Glomerular endothelial cell (primary cell): ENCODE measurements at regions not wholly inside any gene's neighbourhood (a gene's known extent, or its start where the extent isn't known, plus 50 kb on each side); places are given as distances from the start of the nearest gene placed in this dataset.
A peak's percentile ranks its signal among the peaks of the same experiment; 100 is the strongest.
"Not testable (repeated sequence)": the region's sequence is repeated elsewhere in the genome, so short reads cannot be mapped to it uniquely, and the experiment has no call there.

Experiments
- DNase-seq: peaks from one replicate; pipeline ENCODE4 v3.0.0-alpha.2; 2011; ENCODE audit warnings: low read depth, low spot score; ENCODE audit errors: extremely low read depth

DNA sequence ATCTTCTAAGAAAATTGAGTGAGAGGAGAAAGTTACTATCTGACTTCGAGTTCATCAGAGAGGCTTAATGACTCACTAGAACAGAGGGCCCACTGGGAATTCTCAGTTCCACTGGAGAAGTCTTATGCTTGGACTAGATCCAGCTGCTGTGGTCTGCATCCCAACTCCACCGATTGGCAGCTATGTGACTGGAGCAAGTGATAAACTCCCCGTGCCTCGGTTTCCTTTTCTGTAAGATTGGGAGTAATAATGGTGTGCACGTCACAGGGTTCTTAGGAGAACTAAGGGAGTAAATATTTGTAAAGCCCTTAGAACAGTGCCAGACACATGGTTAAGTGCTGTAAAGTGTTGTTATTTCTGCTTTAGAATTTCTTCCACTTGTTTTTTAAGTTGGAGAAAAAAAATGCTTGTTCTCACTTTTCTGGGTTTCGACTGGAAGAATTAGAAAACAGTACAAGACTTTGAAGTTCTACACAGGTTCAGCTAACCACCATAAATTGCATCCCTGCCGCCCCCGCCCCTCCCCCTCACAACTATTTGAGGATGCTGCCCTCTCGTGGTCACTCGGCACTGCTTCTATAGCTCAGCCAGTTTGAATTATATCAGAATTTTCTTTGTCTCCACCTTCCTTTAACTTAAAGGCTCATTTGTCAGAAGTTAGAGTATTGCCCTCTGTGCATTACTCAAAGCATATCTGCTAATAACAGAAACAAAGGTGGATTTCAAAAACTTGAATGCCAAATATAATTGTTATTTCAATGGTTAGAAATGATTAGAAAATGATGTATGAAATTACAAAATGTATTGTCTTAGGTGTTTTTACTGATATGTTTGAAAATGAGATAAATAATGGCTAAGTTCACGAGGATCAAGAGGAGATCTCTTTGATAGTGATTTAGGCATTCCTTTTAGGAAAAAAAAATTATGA is 95.0 kb upstream of the IFNGR1 start:
- peak; percentile 34 for DNase-seq

DNA sequence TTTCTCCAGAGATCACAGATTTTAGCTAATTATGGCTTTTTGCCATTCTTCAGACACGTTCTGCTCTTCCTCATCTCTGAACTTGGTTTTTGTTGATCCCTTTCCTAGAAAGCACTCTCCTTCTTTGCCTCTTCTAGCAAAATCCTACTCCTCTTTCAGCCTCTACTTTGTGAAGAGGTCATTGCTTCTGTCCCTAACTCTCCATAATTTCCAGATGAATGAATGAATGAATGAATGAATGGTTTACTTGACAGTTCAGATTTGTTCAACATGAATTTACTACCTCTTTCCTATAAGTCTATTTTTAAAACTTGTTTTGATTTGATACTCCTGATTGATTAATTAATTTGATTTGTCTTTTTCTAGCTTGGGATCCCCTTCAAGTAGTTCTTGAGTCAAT is 94.0 kb upstream of the IFNGR1 start:
- DNase-seq, result no peak

DNA sequence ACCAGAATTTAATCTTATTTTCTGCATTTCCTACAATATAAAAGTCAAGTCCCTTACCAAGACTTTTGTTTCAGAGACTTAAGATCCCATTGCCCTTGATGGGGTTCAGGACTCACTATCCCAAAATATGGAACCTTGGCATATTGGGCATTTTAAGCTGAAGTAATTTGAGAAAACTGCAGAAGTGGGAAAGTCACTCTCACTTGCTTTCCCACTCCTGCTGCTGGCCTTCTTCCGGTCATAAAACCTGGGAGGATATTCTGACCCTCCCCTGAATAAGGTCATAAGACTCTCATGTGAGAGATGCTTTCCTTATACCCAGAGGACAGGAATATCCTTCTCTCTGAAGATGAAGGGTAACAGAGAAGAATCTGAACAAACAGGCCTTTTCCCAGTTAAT is 92.8 kb upstream of the IFNGR1 start:
- DNase-seq, result no peak

DNA sequence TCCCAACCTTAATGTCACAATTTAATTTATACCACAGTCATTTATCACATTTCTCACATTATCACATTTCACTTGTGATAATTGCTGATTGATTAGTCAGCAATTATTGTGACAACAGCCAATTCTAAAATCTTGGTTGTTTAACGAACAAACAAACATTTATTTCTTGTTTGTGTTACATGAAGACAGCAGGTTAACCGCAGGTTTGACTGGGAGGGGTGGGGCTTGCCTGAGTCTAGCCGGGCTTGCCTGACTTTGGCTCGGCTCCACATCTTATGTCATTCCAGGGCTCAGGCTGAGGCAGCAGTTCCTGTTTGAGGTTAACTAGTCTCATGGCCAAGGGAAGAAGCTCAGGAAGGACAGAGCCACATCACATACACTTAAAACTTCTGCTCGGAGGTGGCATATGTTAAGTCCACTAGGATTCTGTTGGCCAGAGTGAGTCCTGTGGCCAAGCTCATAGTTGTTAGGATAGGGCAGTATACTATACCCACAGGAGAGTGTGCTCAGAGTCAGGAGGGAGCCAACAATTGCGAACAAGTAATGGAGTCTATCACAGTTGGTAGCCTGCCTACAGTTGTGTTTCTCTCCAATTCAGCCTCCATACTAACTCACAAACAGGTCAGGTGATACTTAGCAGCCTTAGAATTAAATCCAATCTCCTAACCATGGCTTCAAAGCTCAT is 90.0 kb upstream of the IFNGR1 start:
- no peak for DNase-seq

DNA sequence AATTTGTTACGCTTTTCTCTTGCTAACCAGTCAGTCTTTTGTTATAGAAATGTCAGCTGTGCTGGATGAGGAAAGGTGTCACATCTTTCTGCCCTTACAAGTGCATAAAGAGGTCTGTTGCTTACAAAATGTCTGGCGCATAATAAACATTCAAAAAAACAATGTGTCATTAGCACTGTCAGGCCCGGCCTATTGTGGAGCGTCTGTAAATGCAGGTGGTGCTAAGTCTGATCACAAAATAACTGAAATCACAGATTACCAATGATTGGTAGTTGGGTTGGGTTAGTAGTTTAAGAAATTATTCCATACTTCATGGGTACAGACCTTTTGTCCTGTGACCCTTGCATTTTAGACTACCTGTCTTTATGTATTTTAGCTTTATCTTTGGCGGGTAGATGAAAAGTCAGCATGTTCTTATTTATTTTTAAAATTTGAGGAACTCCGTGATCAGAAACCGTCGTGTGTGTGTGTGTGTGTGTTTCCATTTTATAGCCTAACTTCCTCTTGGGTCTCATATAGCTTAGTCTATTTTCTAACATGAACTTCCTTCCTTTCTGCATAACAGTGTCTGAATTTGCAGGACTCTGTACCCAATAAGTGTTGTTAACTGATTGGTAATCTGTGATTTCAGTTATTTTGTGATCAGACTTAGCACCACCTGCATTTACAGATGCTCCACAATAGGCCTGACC is 88.1 kb upstream of the IFNGR1 start:
- DNase-seq, result no peak

DNA sequence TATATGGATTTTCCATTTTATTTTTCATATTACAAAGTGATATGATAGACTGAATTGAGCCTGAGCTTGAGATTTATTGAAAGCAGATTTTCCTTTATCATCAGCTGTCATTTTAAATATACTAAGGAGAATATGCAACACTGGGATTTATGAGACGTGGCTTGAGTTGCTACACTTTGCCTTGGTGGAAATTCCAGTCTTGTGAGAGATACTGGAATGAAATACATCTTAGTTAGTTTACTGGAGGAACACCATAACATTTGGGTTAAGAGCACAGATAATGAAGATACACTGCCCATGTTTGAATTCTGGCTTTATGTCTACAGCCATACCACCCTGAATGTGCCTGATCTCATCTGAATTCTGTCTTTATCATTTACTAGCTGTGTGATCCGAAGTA is 86.5 kb upstream of the IFNGR1 start:
- DNase-seq, result no peak

DNA sequence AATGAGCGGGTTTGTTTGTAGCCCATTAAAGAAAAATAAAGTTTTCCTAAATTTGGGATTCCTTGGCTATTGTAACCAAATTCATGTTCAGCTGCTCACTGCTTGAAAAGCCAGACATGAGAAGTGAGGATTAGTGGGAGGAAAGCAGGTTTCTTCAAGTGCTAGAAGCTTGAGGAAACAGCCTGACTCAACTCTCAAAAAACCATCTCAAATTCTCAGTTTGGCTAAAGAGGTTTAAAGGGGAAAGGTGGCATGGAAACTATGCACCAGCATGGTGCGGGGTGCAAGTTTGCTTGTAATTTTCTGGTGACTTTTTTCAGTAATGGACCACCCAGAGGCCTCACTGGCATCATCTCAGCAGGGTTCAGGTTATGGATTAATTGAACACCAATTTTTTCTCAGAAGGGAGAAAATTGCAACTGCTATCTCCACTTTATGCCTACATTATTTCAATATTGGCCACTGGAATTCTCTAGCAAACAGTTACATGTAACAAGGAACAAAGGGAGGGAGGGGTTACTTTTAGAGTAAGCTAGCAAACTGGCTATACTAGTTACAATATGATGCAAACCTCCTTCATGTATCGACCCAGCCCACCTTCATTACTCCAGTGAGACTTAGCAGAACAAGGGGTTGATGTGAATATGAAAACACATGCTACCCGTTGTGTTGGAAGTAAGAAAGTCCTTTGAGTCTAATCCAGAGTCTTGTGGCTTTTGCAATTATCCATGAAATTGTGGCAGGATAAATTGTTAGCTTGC is 85.0 kb upstream of the IFNGR1 start:
- no peak for DNase-seq

DNA sequence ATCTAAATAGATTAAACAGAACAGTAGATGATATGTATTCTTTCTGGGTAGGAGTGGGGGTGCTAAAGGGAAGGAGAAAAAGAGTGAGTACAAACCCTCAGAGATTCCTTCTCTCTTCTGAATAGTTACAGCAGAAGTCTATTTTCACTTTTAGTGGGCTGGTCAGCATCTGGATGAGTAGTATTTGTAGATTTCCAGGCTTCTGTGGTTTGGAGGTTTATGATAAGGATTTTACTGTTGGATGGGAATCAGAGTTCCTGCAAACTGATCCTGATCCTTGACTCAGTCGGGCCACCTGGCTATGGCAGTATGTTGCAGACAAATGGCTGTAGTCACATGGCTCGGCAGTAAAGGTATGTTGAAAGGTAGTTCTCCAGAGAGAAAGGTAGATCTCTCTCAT is 84.3 kb upstream of the IFNGR1 start:
- no peak for DNase-seq

DNA sequence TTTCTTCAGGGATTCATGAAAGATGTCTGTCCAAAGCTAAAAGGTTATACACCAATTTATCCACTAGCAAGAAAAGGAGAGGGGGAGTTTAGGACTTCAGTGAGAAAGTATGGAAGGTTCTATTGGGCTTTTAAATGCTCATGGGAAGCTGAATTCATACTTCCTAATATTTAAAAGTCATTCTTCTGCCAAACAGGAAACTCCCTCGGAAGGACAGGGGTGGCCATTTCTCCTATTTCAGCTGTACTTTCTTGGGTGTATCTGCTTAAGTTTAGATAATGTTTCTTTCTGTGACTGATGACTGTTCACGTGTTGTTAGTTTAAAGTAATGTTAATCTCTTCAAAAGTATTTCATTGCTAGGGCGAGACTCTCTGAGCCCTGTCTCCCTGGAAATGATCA is 80.5 kb upstream of the IFNGR1 start:
- no peak for DNase-seq

DNA sequence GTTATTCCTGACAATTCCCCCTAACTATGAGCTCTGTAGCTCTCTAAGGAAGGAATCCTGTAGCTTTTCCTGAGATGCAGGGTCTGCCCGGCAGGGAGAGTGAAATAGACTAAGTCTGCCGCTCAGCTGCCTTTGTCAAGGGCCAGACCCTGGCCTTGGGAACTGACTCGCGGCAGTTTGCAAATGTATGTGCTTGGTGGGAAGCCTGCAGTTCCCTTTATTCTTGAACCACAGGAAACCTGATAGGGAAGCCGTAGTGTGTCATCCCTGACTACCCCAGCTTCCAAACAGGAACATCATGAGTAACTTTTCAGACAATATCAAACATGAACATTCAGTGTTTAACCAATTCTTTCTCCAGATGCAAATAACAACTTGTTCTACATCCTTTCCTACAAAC is 78.7 kb upstream of the IFNGR1 start:
- DNase-seq, result peak; percentile 41

DNA sequence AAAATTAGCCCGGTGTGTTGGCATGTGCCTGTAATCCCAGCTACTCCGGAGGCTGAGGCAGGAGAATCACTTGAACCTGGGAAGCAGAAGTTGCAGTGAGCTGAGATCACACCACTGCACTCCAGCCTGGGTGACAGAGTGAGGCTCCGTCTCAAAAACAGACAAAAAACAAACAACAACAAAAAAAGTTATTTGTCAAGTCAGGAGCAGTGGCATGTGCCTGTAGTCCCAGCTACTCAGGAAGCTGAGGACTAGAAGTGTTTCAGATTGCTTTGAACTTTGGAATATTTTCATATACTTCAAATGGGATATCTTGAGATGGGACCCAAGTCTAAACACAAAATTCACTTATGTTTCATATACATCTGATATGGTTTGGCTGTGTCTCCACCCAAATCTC is 73.1 kb upstream of the IFNGR1 start:
- DNase-seq, result not testable (repeated sequence)

DNA sequence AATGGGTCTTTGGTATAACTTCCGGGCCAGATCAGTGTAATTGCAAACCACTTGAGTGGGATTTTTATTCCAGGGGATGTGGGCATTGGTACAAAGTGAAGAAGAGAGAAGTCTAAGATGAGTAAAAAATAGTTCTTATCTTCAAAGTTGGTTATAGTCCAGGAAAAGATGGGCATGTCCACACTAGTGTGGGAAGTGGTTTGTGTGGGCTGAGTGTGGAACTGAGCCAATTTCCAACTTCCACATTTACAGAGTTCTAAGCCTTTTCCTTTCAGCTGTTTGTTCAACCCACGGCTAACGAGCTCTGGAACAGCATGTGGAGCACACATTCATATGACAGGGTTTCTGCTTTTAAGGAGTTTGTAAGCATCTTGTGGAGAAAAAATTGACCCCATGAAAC is 72.3 kb upstream of the IFNGR1 start:
- no peak for DNase-seq

DNA sequence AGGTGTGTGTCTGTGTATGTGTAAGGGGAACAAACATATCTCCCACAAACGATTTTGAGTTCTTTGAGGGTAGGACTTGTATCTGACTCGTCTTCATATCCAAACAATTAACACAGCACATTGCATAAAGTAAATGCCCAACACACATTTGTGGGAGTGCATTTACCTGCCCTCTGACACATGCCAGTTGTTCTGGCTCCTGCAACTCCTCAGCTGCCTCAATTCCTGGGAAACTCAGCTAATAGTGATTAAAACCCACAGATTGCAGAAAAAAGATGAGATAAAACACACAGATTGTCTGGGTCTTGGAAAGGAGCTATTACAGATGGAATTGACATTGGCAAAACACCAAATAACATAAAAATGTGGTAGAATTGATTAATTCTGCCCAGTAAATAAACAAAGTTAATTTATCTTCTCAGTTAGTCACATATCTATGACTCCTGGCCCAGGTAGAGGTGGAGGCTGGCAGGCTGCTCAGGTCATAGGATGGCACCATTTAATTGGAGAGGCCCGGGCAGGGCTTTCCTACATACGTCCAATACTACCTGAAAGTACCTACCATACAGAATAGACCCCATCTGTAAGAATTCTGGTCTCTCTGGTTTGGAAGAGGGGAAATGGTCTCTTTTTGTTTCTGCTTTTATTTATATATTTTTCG is 71.5 kb upstream of the IFNGR1 start:
- DNase-seq, result no peak

DNA sequence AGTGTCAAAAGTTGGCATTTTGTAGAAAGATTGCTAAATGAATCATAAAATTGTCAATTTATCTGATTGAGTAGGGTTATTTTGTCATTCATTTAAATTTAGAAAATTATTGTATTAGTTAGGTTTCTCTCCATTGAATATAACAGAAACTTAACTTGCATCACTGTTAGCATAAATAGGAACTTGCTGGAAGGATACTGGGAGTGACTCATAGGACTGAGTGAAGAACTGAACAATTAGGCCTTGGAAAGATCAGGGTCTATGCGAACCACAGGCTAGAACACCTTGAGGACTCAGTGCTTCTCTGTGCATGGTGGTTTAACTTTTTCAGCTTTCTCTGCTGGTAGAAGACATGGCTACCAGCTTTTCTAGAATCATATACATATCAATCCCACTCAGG is 67.7 kb upstream of the IFNGR1 start:
- no peak for DNase-seq

DNA sequence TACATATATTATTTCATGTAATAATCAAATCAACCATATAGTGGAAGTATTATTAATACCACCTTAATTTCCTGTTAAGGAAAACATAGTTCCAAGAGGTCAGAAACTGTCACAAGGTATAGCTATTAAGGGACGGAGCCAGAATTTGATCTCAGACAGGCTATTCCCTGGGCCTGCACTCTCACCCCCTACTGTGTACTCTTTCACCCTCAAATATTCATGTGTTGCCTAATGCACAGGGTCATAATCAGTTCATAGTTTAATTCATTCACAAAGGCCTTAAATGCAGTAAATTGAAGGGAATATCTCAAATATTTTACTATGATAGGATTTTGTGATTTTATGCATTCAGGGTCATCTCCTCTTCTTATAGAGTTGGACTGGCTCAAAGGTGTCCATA is 67.2 kb upstream of the IFNGR1 start:
- DNase-seq, result no peak

DNA sequence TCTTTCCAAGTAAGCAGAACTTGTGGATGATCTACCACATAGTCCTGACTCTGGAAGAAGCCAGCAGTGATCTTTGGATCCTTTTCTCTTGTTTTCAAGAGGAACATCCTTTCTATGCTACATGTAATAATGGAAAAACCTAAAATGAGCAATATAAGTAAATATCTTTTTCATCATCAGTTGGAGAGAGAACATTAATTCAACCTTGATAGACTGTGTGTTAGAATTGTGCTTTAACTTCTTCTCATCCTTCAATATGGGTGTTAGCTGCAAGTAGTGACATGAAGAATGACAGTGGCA is 65.6 kb upstream of the IFNGR1 start:
- DNase-seq, result no peak

DNA sequence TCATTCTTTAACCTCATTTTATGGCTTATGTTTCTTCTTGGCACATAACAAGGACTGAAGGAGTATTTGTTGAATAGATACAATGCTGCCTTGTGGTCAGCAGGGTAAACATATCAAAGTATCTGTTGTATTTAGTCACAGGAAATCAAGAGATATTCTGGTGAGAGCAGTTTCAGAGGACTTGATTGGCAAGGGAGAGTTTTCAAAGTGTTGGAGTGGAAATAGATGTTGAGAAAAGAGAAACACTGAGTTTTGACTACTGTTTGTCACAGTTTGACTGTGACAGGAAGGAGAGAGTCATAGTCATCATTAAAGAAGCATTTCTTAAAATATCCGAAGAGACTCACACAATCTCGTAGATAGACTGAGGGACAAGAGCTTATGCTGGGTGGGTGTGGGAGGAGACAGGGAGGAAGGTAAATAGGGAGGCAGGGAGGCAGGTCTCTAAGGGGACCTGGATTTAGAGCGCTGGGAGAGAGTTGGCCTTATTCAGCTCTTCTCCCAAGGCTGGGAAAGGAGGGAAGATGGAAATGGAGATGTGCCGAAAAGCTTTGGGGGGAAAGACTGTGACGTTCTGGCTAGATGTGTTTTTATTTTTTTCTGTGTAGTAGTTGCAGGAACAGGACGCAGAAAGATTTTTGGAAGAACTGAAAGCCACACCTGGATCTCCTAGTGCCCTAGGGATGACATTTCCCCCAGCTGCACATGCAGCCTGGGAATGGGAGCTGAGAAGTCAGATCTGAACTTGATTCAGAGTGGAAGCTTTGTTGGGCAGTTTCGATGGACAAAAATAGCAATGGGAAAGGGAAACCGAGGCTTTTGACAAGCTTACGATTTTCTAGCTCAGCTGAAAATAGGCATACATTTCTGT is 65.0 kb upstream of the IFNGR1 start:
- DNase-seq, result no peak

DNA sequence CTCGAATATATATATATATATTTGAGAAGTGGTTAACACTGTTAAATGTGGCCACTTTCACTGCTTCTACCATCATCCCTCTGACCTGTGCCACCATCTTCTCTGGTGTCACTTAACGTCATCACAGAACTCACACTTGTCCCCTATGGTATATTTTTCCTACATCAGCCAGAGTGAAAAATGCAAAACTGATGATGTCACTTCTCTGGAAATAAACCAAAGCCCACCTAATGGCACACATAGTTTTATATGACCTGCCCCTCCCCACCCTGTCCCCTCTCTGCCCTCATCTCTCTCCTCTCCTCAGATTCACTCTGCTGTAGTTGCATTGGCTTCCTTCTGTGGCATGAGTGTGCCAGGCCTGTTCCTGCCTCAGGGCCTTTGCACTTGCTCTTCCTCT is 63.9 kb upstream of the IFNGR1 start:
- DNase-seq, result no peak

DNA sequence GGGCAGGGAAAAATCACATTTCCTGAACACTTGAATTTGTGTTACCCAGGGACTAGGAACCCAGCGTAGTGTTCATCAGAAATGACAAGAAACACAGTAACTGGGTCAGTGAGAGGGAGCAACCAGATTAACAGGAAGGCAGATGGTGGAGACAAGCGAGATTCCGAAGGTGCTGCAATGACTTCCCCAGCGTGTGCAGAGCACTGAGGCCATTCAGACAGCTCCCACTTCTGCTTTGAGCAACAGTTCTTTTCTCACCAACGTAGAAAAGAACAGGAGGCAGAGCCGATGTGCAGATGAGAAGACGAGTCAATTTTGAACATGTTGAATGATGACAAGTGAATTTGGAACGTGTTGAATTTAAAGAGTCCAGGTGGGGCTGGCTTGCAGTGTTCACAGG is 63.1 kb upstream of the IFNGR1 start:
- DNase-seq, result no peak

DNA sequence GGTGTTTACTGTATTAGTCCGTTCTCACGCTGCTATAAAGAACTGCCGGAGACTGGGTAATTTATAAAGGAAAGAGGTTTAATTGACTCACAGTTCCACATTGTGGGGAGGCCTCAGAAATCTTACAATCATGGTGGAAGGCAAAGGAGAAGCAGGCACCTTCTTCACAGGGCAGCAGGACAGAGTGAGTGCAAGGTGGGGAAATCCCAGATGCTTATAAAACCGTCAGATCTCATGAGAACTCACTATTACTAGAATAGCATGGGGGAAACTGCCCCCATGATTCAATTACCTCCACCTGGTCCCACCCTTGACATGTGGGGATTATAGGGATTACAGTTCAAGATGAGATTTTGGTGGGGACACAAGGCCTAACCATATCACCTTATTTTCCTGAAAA is 60.1 kb upstream of the IFNGR1 start:
- DNase-seq, result not testable (repeated sequence)
